ENCODE measurements at regions not wholly inside any gene's neighbourhood (a gene's known extent, or its start where the extent isn't known, plus 50 kb on each side); places are given as distances from the start of the nearest gene placed in this dataset.
"Not testable (repeated sequence)": the region's sequence is repeated elsewhere in the genome, so short reads cannot be mapped to it uniquely, and the experiment has no call there.

DNA sequence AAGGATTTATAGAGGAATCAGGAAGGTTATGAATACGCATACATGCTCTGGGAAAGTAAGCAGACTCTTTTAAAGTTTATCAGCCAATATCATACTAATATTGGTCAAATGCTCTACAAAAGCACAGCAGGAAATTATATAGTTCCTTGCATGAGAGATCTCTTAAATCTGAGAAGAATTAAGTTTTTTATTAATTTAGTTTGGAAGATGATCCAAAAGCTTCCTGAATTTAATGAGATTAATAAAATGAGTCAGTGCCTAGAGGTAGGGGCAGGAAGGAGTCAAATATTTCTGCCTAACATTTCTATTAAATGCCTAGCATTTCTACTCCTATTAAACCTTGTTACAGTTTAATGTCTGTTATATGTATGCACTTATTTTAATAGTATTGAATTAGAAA, 1608.2 kb downstream of the GRIK2 start:
- in situ Hi-C loops (cut with HindIII; ENCODE audit: low sequenced_read_pairs) = no loop called here

- in situ Hi-C loops (cut with HindIII; ENCODE audit: low sequenced_read_pairs) = no loop called here
These were observed 1607.2 kb downstream of the GRIK2 start for GRCh38 chr6:103000688-103001087.

DNA sequence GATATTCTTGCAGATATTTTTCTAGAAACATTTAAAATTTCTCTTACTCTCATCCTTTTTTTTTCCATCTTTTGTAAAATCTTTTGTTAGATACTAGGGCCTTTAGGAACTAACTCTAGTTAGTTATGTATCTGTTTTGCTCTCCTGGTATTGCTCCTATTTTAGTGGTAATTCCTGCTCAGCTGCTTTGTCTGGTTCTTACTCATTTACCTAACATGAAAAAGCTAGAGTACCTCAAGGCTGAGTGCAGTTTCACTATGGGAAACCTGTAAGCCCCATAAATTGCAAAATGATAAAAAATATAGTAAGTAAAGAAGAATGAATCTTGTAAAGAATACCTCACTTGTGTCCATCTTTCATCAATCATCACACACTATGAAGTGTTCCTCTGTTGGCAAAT, 1602.0 kb downstream of the GRIK2 start:
- in situ Hi-C loops (cut with HindIII; ENCODE audit: low sequenced_read_pairs) = no loop called here

- in situ Hi-C loops (cut with HindIII; ENCODE audit: low sequenced_read_pairs) = no loop called here
These were observed 1601.4 kb downstream of the GRIK2 start for GRCh38 chr6:102994866-102995265.

DNA sequence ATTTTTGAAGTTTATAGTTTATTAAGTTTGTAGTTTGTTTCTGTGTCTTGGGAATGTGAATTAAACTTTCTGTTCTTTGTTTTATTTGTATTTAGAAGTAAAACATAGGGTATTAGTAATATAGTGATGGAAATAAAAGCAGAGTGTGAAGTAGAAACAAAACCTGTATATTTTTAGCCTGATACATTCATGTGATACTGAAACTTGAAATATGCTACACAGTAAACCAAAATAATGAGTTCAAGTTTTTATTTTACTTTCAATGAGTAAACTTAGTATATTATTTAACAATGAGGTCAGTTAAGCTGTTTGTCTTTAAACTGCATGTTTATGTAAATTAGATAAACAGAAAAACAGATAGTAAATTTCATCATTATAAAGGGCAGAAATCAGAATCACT, 1592.6 kb downstream of the GRIK2 start:
- in situ Hi-C loops (cut with HindIII; ENCODE audit: low sequenced_read_pairs) = no loop called here

DNA sequence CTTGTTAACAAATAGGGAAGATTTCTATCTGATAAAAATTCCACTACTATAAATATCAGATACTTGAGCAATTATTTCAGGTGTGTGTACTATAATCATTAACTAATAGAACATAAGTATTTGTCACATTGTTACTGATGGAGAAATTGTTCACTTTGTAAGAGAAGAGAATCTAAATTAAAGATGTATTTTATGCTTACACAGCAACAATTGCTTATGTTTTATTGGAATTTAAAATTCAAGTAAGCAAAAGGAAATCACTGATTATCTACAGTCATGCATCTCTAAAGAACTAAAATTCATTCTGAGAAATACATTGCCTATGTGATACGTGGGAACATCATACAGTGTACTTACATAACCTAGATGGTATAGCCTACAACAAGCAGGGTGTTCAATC, 1590.8 kb downstream of the GRIK2 start:
- in situ Hi-C loops (cut with HindIII; ENCODE audit: low sequenced_read_pairs) = no loop called here

DNA sequence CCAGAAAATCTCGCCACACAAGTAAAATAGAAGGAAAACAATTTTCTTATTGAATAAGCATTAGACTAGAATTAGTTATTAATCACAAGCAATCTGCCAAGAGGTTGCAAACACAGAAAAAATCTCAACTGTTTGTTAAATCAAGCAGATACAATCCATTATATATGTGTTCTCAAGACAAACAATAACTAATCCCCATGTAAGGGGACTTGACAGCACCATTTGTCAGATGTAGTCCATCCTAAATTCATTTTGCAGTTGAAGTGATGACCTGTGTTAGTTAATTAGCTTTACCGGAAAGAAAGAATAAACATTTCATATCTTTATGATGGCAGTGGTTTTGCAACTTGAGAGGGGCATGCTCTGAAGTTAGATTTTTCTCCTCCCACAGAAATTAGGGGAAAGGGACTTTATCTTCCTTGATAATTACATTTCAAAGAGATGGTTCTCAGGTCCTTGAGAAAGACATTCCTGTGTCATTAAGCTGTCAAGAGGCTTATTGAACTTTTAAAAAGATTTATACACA, 1588.0 kb downstream of the GRIK2 start:
- in situ Hi-C loops (cut with HindIII; ENCODE audit: low sequenced_read_pairs) = no loop called here

- in situ Hi-C loops (cut with HindIII; ENCODE audit: low sequenced_read_pairs) = no loop called here
These were observed 1587.4 kb downstream of the GRIK2 start for GRCh38 chr6:102980951-102981350.

GRCh38 chr6:102961902-102962301, 1568.4 kb downstream of the GRIK2 start:
- in situ Hi-C loops (cut with HindIII; ENCODE audit: low sequenced_read_pairs) = no loop called here

DNA sequence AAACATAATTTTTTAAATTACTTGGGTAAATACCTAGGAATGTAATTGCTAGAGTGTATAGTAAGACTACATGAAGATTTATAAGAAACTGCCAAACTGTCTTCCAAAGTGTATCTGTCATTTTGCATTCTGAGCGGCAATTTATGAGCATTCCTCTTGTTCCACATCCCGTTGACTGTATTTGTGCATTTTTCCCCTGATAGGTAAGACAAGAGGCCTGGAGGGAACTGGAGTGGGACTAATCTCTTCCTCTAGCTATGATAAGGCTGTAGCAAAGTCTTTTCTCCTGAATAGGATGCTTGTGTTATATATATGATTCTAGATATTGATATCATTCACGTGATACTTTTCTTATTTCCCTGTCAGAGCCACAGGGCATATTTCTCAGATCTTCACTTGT, 1557.5 kb downstream of the GRIK2 start:
- in situ Hi-C loops (cut with HindIII; ENCODE audit: low sequenced_read_pairs) = no loop called here

- in situ Hi-C loops (cut with HindIII; ENCODE audit: low sequenced_read_pairs) = no loop called here
These were observed 1551.0 kb downstream of the GRIK2 start for GRCh38 chr6:102944475-102944874.

GRCh38 chr6:102942206-102942605, 1548.7 kb downstream of the GRIK2 start:
- in situ Hi-C loops (cut with HindIII; ENCODE audit: low sequenced_read_pairs) = no loop called here

DNA sequence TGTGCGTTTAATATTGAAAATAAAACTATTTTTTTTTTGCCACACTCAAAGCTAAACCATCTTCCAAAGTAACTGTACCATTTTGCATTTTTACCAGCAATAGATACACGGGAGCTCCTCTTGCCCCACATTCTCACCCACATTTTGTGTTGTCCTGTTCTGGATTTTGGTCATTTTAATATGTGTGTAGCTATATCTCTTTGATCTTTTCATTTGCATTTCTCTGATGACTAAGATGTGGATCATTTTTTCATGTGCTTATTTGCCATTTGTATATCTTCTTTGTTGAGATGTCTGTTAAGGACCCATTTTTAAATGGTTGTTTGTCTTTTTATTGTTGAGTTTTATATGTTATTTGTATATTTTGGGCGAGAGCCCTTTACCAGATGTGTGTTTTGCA, 1543.5 kb downstream of the GRIK2 start:
- in situ Hi-C loops (cut with HindIII; ENCODE audit: low sequenced_read_pairs) = no loop called here

- in situ Hi-C loops (cut with HindIII; ENCODE audit: low sequenced_read_pairs) = no loop called here
These were observed 1534.6 kb downstream of the GRIK2 start for GRCh38 chr6:102928109-102928508.

DNA sequence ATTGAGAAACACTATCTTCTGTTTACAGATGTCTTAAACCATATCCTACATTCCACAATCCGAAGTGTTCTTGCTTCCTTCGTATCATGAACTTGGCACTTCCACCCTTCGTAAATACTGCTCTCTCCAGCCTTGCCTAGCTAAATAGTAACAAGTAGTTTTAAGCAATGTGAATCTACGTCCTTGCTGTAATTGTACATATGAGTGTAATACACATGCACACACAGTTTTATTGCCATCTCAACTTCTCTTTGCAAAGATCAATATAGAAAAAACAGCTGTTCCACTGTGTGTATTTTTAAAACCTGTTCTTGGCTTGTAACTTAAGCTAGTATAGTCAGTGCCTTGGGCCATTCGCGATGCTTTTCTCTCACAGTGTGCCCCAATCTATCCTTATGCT, 1524.7 kb downstream of the GRIK2 start:
- in situ Hi-C loops (cut with HindIII; ENCODE audit: low sequenced_read_pairs) = no loop called here

DNA sequence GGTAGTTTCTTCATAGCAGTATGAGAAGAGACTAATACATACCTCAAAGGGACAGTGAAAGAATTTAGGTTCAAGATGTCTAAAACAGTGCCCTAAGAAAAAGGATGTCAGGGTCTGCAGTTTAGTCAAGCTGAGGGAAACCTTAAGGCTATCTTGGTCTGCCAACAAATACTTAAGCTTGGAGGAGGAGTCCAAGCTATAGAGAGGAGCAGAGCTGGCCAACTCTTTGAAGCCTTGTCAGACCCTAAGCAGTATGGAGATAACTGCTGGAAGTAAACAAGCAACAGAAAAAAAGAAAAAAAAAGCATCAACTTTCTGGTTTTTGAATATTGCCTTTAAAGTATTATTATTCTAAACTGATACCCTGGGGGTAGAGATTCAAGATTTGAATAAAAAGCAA, 1518.1 kb downstream of the GRIK2 start:
- in situ Hi-C loops (cut with HindIII; ENCODE audit: low sequenced_read_pairs) = no loop called here

GRCh38 chr6:102910701-102911139, 1517.2 kb downstream of the GRIK2 start:
- in situ Hi-C loops (cut with HindIII; ENCODE audit: low sequenced_read_pairs) = not testable (repeated sequence)

- in situ Hi-C loops (cut with HindIII; ENCODE audit: low sequenced_read_pairs) = no loop called here
These were observed 1513.7 kb downstream of the GRIK2 start for GRCh38 chr6:102907181-102907580.

DNA sequence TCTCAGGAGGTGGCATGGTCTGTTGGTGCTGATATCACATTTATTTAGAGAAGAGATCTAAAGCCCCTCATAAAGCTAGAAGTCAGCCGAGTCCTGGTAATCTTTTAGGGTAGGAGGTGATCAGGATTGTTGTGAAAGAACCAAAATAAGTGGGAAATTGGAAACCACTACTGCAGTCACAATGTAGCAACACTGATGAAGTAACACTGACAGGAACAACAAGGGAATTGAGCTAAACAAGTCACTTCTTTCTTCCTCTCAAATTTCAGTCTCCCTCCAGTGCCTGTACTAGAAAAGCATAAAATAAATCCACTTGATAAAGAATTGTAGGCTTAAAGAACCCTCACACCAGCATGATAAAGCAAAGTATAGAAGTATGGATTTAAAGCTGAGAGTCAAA, 1509.0 kb downstream of the GRIK2 start:
- in situ Hi-C loops (cut with HindIII; ENCODE audit: low sequenced_read_pairs) = no loop called here

DNA sequence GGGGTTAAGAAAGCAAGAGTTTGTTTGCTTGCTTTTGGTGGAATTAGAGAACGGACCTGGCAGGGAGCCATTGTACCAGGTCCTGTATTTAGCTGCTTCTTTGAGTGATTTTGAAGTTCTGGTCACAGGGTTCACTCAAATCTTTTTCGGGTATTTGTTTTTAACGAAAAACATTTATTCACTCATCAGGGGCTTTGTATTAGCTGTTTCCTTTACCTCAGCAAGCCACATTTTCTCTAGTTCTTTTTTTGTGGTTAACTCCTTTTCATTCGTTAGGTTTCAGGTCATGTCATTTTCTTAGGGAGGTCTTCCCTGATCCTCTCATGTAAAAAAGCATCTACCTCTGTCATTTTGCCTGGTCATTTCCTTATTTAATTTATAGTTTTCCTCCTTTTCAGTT, 1502.2 kb downstream of the GRIK2 start:
- in situ Hi-C loops (cut with HindIII; ENCODE audit: low sequenced_read_pairs) = no loop called here

GRCh38 chr6:102885165-102885564, 1491.7 kb downstream of the GRIK2 start:
- in situ Hi-C loops (cut with HindIII; ENCODE audit: low sequenced_read_pairs) = no loop called here

DNA sequence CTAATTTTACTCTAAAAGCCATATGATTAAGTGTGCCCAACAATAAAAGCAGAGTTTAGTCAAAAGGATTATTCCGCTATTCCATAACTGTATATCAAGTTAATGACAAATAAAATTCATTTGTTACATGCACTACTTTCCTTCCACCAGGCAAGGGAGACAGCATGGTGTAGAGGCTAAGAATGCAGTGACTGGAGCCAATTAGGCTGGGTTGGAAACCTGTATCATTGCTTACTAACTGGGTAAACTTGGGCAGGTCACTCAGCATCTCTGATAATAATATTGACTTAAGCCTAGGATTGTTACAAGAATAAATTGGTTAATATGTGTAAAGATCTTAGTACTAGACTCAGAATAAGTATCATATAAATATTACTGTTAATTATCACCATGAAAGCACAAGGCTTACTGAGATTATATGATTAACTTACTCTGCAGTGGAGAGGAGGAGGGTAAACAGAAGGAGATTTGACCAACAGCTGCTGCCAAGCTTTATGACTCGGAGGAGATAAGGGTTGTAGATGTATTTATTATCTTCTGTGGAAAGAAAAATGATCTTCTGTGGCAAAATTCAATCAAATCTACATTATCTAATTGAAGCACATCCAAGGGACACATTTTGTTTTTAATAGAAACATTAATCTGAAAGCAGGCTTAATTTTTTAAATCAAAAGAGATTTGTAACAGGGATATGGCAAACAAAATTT, 1459.9 kb downstream of the GRIK2 start:
- in situ Hi-C loops (cut with HindIII; ENCODE audit: low sequenced_read_pairs) = no loop called here

DNA sequence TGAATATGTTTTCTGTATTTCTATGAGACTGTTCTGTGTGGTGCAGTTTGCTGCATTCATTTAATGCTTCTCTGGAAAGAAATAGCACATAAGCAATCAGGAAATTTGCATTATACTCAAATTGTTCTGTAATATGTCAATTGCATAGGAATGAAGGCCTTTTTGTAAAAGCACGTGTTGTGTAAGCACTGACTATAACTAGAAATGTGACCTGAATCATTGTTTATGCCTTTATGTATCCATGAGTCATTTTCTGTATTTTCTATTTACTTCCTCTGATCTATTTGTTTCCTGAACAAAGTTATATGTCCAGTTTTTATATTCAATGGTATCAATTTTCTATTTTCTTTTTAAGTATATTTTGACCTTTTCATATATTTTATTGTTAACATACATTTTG, 1455.3 kb downstream of the GRIK2 start:
- in situ Hi-C loops (cut with HindIII; ENCODE audit: low sequenced_read_pairs) = no loop called here

All from DLD1 (cell line).